GM21576 (cell line): ENCODE measurements at regions not wholly inside any gene's neighbourhood (a gene's known extent, or its start where the extent isn't known, plus 50 kb on each side); places are given as distances from the start of the nearest gene placed in this dataset.
A peak's percentile ranks its signal among the peaks of the same experiment; 100 is the strongest.
"Not testable (repeated sequence)": the region's sequence is repeated elsewhere in the genome, so short reads cannot be mapped to it uniquely, and the experiment has no call there.

Source experiments
- ATAC-seq: cut with Tn5 transposase; IDR thresholded peaks from one replicate; pipeline ENCODE4 v1.9.1; 2021; ENCODE audit warnings: mild to moderate bottlenecking, moderate library complexity; ENCODE audit not compliant: unreplicated experiment

- no peak for ATAC-seq
Measured at GRCh38 chr13:57899096-57899495, 267.6 kb downstream of the PCDH17 start.

DNA sequence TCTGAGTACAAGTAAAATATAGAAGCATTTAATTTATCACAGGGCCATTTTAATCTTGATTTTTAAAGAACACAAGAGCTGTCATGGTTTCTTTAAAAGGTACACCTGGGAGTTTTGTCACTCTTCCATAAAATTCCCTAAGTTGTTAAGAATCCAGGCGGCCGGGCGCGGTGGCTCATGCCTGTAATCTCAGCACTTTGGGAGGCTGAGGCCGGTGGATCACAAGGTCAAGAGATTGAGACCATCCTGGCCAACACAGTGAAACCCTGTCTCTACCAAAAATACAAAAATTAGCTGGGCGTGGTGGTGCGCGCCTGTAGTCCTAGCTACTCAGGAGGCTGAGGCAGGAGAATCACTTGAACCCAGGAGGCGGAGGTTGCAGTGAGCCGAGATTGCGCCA, 278.3 kb downstream of the PCDH17 start:
- not testable (repeated sequence) for ATAC-seq

DNA sequence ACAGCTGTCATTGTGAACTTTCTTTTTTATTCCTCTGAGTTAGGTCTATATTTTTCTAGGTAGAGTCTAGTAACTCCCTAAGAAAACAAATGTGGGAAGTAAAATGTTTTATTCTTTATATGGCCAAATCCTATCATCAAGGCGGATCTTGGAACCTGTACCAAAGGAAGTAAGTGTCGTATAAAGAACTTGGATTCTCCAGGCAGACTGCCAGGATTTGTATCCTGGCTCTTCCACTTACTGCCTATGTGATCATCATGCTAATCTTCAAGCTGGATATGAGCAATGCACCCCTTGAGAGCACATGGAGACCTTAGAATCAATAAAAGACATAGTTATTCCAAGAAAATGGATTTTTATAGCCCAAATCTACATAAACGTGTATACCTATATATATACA, 286.5 kb downstream of the PCDH17 start:
- no peak for ATAC-seq

GRCh38 chr13:57918913-57919312, 287.4 kb downstream of the PCDH17 start:
- ATAC-seq, result no peak

DNA sequence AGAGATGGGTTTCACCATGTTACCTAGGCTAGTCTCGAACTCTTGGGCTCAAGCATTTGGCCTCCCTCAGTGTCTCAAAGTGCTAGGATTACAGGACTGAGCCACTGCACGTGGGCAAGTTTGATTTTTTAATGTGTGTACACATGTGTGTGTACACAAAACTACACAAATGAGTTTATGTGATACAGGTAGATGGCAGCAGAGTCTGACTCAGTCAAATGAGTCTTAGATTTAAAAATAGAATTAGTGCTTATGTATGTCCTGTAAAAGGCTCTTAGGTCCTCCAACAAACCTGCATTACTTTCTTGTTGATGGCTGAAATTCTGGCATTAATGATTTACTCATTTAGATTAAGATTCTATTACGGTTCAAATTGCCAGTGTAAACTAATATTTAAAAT, 293.7 kb downstream of the PCDH17 start:
- ATAC-seq, result no peak

GRCh38 chr13:57925751-57926150, 294.2 kb downstream of the PCDH17 start:
- ATAC-seq, result no peak

GRCh38 chr13:57932061-57932460, 300.5 kb downstream of the PCDH17 start:
- ATAC-seq, result no peak

- no peak for ATAC-seq
Measured at GRCh38 chr13:57933606-57934005, 302.1 kb downstream of the PCDH17 start.

- ATAC-seq, result no peak
Measured at GRCh38 chr13:57935965-57936364, 304.4 kb downstream of the PCDH17 start.

DNA sequence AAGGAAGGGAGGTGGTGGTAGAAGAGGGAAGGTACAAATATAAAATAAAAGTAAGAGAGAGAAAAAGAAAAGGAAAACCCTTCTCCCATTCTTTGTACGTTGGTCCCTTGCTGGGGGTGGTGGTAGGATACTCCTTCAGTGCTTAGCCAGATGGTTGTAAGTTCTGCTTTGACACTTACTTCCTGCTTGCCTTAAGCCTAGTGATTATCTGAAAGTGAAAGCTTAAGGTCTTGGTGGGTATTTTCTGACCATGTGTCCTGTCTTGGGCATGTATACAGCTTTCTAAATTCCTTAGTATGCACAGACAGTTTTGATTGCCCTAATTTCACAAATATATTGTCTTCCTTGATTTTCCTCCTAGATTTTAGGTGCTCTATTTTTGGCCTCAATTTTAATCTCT, 314.8 kb downstream of the PCDH17 start:
- ATAC-seq, result peak; percentile 96

- no peak for ATAC-seq
Measured at GRCh38 chr13:57948884-57949283, 317.3 kb downstream of the PCDH17 start.

GRCh38 chr13:57969951-57970350, 338.4 kb downstream of the PCDH17 start:
- no peak for ATAC-seq

DNA sequence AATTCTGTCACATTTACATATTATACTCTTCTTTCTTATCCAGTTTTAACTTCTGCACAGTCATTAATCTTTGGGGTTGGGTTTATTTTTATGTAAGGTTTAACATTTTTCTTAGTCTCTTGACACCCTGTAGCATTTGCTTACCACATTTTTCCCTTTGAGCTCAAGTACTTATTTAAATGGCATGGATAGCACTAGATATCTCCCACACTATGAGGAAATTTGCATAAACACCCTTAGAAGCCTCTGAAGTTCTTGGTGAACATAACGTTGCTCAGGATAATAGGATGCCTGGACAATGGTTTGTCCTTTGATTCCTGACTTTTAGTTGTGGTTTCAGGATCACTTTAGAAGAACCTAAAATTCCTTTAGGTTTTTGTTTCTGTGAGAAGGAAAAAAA, 338.9 kb downstream of the PCDH17 start:
- ATAC-seq, result no peak

GRCh38 chr13:57982782-57983181, 351.2 kb downstream of the PCDH17 start:
- ATAC-seq, result no peak

DNA sequence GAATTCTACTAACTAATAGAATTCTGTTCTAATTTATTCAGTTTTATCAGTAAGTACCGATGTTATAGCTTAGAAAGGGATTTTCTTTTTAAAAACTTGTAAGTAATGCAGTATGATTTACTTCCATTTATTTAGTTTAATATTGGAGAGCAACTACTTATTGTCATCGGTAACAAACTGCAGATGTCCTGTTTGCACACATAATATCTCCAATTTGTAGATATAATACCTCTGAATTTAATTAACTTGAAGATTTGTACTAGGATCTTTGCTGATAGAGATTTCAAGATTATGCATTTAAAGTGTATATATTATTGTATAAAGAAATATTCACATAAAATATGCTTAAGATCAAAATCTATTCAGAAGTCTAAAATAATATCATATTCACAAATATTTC, 356.7 kb downstream of the PCDH17 start:
- no peak for ATAC-seq

- no peak for ATAC-seq
Measured at GRCh38 chr13:57991041-57991440, 359.5 kb downstream of the PCDH17 start.

GRCh38 chr13:57992416-57992815, 360.9 kb downstream of the PCDH17 start:
- ATAC-seq, result no peak

DNA sequence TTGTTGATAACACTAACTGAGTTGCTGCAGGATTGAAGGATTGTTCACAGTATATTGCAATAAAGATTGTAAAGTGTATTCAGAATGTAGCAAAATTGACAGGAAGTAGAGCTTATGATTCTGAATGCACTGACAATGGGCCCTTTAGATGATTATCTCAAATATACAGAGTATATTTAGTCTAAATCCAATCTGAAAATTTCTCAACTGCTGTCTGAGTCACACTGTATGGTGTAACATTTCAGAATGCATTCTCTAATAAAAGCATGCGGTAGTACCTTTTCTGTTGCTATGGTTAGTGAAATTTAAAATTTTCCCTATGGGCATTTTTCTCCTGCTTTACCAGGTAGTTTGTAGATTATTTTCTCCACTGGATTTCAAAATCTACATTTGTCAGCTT, 365.2 kb downstream of the PCDH17 start:
- ATAC-seq, result no peak

GRCh38 chr13:58004751-58005150, 373.2 kb downstream of the PCDH17 start:
- ATAC-seq, result no peak

- no peak for ATAC-seq
Measured at GRCh38 chr13:58018020-58018419, 386.5 kb downstream of the PCDH17 start.

- ATAC-seq, result no peak
Measured at GRCh38 chr13:58018865-58019264, 387.3 kb downstream of the PCDH17 start.

GRCh38 chr13:58024103-58024502, 392.6 kb downstream of the PCDH17 start:
- no peak for ATAC-seq

- no peak for ATAC-seq
Measured at GRCh38 chr13:58025821-58026220, 394.3 kb downstream of the PCDH17 start.
